Glutamatergic neuron (in vitro differentiated cells): ENCODE measurements at regions not wholly inside any gene's neighbourhood (a gene's known extent, or its start where the extent isn't known, plus 50 kb on each side); places are given as distances from the start of the nearest gene placed in this dataset.
"Not testable (repeated sequence)": the region's sequence is repeated elsewhere in the genome, so short reads cannot be mapped to it uniquely, and the experiment has no call there.

Experiments used
- DNase-seq: peaks from one replicate; pipeline ENCODE4 v3.0.0; 2022
- H3K27ac Mint-ChIP-seq: one replicate; pipeline ENCODE4 v1.8.0; 2020; ENCODE audit warnings: mild to moderate bottlenecking, mixed read lengths, inconsistent platforms; ENCODE audit not compliant: unreplicated experiment
- H3K27me3 Mint-ChIP-seq: one replicate; pipeline ENCODE4 v1.8.0; 2020; ENCODE audit warnings: mild to moderate bottlenecking, moderate library complexity, mixed read lengths, inconsistent platforms; ENCODE audit not compliant: unreplicated experiment
- H3K36me3 Mint-ChIP-seq: one replicate; pipeline ENCODE4 v1.8.0; 2020; ENCODE audit warnings: mild to moderate bottlenecking, mixed read lengths, inconsistent platforms; ENCODE audit not compliant: unreplicated experiment
- H3K4me1 Mint-ChIP-seq: one replicate; pipeline ENCODE4 v1.8.0; 2020; ENCODE audit warnings: mild to moderate bottlenecking, low read depth, mixed read lengths, inconsistent platforms; ENCODE audit not compliant: unreplicated experiment
- H3K4me3 Mint-ChIP-seq: one replicate; pipeline ENCODE4 v1.8.0; 2020; ENCODE audit warnings: mild to moderate bottlenecking, mixed read lengths, inconsistent platforms; ENCODE audit not compliant: unreplicated experiment
- H3K9me3 Mint-ChIP-seq: one replicate; pipeline ENCODE4 v1.8.0; 2020; ENCODE audit warnings: mild to moderate bottlenecking, moderate library complexity, mixed read lengths, inconsistent platforms; ENCODE audit not compliant: unreplicated experiment
- TF ChIP-seq, protein P1 (sequence below): fragments of 200-600 bp; sonication (generic); IDR thresholded peaks from one replicate; pipeline ENCODE4 v1.5.0; 2021; ENCODE audit not compliant: partially characterized antibody, unreplicated experiment

DNA sequence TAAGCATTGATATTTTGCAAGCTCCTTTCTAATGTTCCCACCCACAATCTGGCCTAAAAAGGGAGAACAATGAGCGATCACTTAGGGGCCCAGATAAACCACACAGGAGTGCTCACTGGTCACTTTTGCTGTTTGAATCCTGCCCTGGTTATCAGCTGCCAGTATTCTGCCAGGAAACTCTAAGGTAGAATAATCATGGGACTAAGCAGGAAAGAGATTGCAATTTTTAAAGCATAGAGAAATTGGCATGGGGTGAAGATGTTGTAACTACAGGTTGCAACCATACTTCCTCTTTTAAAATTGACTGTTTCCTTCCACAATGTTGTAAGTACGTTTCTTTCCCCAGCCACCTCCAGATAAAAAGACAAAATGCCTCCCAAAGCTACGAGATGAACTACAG, 251.2 kb upstream of the CDH11 start:
- H3K9me3 Mint-ChIP-seq, result peaks cover 2% of the 10 kb centered on the region
- no peak for DNase-seq
- no peak overlapping the region for H3K27ac Mint-ChIP-seq
- TF ChIP-seq, protein P1, sequence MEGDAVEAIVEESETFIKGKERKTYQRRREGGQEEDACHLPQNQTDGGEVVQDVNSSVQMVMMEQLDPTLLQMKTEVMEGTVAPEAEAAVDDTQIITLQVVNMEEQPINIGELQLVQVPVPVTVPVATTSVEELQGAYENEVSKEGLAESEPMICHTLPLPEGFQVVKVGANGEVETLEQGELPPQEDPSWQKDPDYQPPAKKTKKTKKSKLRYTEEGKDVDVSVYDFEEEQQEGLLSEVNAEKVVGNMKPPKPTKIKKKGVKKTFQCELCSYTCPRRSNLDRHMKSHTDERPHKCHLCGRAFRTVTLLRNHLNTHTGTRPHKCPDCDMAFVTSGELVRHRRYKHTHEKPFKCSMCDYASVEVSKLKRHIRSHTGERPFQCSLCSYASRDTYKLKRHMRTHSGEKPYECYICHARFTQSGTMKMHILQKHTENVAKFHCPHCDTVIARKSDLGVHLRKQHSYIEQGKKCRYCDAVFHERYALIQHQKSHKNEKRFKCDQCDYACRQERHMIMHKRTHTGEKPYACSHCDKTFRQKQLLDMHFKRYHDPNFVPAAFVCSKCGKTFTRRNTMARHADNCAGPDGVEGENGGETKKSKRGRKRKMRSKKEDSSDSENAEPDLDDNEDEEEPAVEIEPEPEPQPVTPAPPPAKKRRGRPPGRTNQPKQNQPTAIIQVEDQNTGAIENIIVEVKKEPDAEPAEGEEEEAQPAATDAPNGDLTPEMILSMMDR, result no peak
- H3K27me3 Mint-ChIP-seq, result no peaks in the 10 kb centered on the region
- no peaks in the 10 kb centered on the region for H3K36me3 Mint-ChIP-seq
- no peaks in the 10 kb centered on the region for H3K4me1 Mint-ChIP-seq
- no peak overlapping the region for H3K4me3 Mint-ChIP-seq

DNA sequence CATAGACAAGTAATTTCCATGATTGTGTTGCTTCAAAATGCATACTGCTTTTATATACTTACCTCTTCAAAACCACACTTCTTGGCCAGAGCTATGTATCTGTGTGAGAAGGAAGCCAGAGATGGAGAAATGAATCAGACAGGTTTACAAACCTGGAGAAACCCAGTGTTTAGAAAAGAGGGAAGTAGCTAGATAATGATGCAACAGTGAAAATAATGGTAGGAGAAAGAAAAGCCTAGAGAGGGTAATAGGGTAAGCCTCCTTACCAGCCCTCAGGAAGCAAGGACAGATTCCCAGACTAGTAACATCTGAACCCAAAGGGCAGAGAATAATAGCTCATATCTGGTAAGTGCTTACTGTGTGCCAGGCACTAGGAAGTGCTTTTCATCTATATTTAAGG, 250.3 kb upstream of the CDH11 start:
- H3K27me3 Mint-ChIP-seq, result no peaks in the 10 kb centered on the region
- H3K36me3 Mint-ChIP-seq, result no peaks in the 10 kb centered on the region
- H3K4me3 Mint-ChIP-seq, result no peak overlapping the region
- H3K4me1 Mint-ChIP-seq, result no peaks in the 10 kb centered on the region
- no peak for DNase-seq
- H3K27ac Mint-ChIP-seq, result no peak overlapping the region
- H3K9me3 Mint-ChIP-seq, result peaks cover 2% of the 10 kb centered on the region
- TF ChIP-seq, protein P1, result no peak

DNA sequence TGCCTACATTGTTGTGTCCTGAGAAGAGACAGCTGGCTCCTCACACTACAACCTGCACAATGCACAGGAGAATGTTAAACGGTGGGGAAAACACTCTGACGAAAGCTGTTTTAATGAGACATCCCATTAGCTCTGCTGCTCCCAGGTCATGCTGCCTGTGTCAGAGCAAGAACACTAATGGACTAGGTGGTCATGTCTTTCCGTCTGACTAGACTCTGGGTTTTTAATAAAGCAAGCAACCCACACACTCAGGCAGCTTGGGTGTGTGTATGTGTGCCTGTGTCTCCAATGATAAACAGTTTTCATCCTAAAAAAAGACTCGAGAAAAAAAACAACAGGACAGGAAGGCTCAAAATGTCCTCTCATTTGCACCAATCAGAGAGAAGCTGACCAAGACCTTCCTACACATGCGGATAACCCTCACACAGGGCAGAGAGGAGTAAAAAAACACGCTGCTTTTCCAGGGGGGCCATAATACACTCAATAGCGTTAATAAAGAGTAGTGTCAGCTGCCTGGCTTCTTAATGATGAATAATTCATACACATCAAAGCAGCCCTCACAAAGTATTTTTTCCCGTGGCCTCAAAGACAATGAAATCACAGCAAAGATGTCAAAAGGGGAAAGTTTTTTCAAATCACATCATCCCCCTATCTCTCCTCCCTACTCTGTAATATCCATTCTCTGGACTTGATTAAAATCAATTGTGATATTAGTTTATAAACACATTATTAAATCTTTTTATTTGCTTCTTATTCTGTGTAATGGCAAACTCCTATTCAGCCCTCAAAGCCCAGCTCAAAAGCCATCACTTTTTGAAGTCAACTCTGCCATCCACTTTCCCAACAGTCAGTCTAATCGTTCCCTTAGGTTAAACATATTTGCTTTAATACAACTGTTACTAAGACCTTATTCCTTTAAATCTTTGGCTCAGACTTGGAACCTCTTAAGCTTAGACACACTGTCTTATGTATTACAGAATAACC, 244.2 kb upstream of the CDH11 start:
- Mint-ChIP-seq H3K4me1 (no peaks in the 10 kb centered on the region), H3K27ac (peak overlapping the region; percentile 70)

DNA sequence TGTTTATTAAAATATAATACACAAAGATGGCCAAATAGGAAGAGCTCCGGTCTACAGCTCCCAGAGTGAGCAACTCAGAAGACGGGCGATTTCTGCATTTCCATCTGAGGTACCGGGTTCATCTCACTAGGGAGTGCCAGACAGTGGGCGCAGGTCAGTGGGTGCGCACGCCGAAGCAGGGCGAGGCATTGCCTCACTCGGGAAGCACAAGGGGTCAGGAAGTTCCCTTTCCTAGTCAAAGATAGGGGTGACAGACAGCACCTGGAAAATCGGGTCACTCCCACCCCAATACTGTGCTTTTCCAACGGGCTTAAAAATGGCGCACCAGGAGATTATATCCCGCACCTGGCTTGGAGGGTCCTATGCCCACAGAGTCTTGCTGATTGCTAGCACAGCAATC, 234.9 kb upstream of the CDH11 start:
- H3K27ac Mint-ChIP-seq, H3K4me1 Mint-ChIP-seq, DNase-seq, H3K27me3 Mint-ChIP-seq, H3K4me3 Mint-ChIP-seq, H3K9me3 Mint-ChIP-seq: not testable (repeated sequence)
- peaks cover 11% of the 10 kb centered on the region for H3K36me3 Mint-ChIP-seq

More for the DNA sequence above, 244.2 kb upstream of the CDH11 start:
- Mint-ChIP-seq H3K27me3 (no peaks in the 10 kb centered on the region), H3K36me3 (no peaks in the 10 kb centered on the region), H3K4me3 (peak overlapping the region; percentile 20), H3K9me3 (peaks cover 2% of the 10 kb centered on the region)
- DNase-seq, result peak; percentile 10
- TF ChIP-seq, protein P1, result no peak

DNA sequence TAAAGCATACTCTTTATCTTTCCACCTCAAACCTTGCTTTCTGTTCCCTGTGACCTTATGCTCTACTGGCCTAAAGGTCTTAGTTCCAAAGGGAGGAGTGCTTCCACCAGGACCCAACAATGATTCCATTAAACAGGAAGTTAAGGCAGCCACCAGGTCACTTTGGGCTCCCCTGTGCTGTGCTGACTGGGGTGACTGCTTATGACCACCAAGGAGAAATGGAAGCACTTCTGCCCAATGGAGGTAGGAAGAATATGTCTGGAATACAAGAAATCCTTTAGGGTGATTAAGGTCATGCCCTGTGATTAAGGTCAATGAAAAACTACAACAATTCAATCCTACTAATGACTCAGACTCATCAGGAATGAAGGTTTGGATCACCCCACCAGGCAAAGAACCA, 233.8 kb upstream of the CDH11 start:
- Mint-ChIP-seq H3K27me3 (no peaks in the 10 kb centered on the region), H3K9me3 (no peaks in the 10 kb centered on the region), H3K4me1 (no peaks in the 10 kb centered on the region), H3K36me3 (peaks cover 11% of the 10 kb centered on the region), H3K27ac (no peak overlapping the region), H3K4me3 (no peak overlapping the region)
- DNase-seq, result no peak
- TF ChIP-seq, protein P1, result no peak
